HG03439 (cell line): ENCODE measurements at regions not wholly inside any gene's neighbourhood (a gene's known extent, or its start where the extent isn't known, plus 50 kb on each side); places are given as distances from the start of the nearest gene placed in this dataset.
"Not testable (repeated sequence)": the region's sequence is repeated elsewhere in the genome, so short reads cannot be mapped to it uniquely, and the experiment has no call there.

ENCODE experiments used
- ATAC-seq: cut with Tn5 transposase; IDR thresholded peaks from one replicate; pipeline ENCODE4 v1.9.1; 2021; ENCODE audit warnings: mild to moderate bottlenecking, moderate library complexity; ENCODE audit not compliant: unreplicated experiment

- no peak for ATAC-seq
Observed at GRCh38 chr5:23103566-23103965, 250.4 kb upstream of the CDH12 start.

- ATAC-seq: not testable (repeated sequence)
Observed at GRCh38 chr5:23095418-23095817, 242.3 kb upstream of the CDH12 start.

GRCh38 chr5:23089286-23089685 is 236.1 kb upstream of the CDH12 start:
- no peak for ATAC-seq

GRCh38 chr5:23084815-23085214 is 231.7 kb upstream of the CDH12 start:
- ATAC-seq: no peak

GRCh38 chr5:23072179-23072578 is 219.0 kb upstream of the CDH12 start:
- no peak for ATAC-seq

GRCh38 chr5:23071682-23072081 is 218.5 kb upstream of the CDH12 start:
- no peak for ATAC-seq

GRCh38 chr5:23064710-23065109 is 211.6 kb upstream of the CDH12 start:
- no peak for ATAC-seq

- ATAC-seq: no peak
Observed at GRCh38 chr5:23053846-23054245, 200.7 kb upstream of the CDH12 start.

GRCh38 chr5:23042226-23042625 is 189.1 kb upstream of the CDH12 start:
- no peak for ATAC-seq

GRCh38 chr5:23035555-23036090 is 182.5 kb upstream of the CDH12 start:
- ATAC-seq: no peak

- ATAC-seq: no peak
Observed at GRCh38 chr5:23033864-23034263, 180.7 kb upstream of the CDH12 start.

- ATAC-seq: no peak
Observed at GRCh38 chr5:23029290-23029689, 176.1 kb upstream of the CDH12 start.

GRCh38 chr5:23028445-23029021 is 175.4 kb upstream of the CDH12 start:
- ATAC-seq: no peak

GRCh38 chr5:23027830-23028229 is 174.7 kb upstream of the CDH12 start:
- no peak for ATAC-seq

GRCh38 chr5:23027331-23027730 is 174.2 kb upstream of the CDH12 start:
- no peak for ATAC-seq

GRCh38 chr5:23026252-23027170 is 173.4 kb upstream of the CDH12 start:
- no peak for ATAC-seq

- no peak for ATAC-seq
Observed at GRCh38 chr5:23025629-23026233, 172.6 kb upstream of the CDH12 start.

GRCh38 chr5:23024470-23024869 is 171.3 kb upstream of the CDH12 start:
- ATAC-seq: no peak

GRCh38 chr5:23014825-23015224 is 161.7 kb upstream of the CDH12 start:
- ATAC-seq: no peak

GRCh38 chr5:23014266-23014665 is 161.1 kb upstream of the CDH12 start:
- no peak for ATAC-seq

GRCh38 chr5:23013395-23013998 is 160.4 kb upstream of the CDH12 start:
- ATAC-seq: no peak
